Stimulated activated CD4-positive, alpha-beta T cell treated with anti-CD3 and anti-CD28 coated beads, TNF-alpha, amount 100 ng/mL, for 48 hours (primary cell): ENCODE measurements at regions not wholly inside any gene's neighbourhood (a gene's known extent, or its start where the extent isn't known, plus 50 kb on each side); places are given as distances from the start of the nearest gene placed in this dataset.

ENCODE experiments used
- DNase-seq, 3 donors: peaks; one replicate each; pipeline ENCODE4 v3.0.0-alpha.2; 2020; ENCODE audit warnings: low read depth in 3 of 3

GRCh38 chr2:215601526-215601925 lies 165.7 kb upstream of the FN1 start:
- DNase-seq, result no peak

- no peak for DNase-seq
Observed at GRCh38 chr2:215598376-215598975, 162.6 kb upstream of the FN1 start.

DNA sequence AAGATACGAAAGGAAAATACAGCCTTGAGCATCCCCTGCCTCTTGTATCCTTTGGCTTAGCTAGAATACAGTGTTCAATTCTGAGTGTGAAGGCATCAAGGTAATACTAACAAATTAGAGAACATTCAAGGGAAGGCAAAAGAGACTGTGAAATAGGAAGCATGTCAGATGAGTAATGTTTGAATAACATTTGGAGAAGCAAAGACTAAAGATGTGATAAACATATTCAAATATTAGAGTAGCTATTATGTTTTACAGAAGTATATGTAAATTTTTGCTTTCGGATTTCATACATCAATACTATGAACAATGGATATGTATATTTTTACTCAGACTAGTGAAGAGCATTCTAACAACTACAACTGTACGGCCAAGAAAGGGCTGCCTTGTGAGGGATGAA lies 161.7 kb upstream of the FN1 start:
- no peak for DNase-seq

DNA sequence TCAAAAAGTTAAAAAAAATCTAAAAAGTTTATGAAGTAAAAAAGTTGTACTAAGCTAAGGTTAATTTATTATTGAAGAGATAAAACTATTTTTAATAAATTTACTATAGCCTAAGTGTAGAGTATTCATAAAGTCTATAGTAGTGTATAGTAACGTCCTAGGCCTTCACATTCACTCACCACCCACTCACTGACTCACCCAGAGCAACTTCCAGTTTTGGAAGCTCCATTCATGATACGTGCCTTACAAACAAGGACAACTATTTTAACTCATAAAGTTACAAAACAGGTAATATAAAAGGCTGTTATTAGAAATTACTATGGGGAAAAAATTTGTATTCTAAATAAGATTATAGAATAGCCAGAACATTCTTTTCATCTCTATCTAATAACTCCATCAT lies 158.9 kb upstream of the FN1 start:
- no peak for DNase-seq

GRCh38 chr2:215590010-215590745 lies 154.3 kb upstream of the FN1 start:
- DNase-seq, result no peak

DNA sequence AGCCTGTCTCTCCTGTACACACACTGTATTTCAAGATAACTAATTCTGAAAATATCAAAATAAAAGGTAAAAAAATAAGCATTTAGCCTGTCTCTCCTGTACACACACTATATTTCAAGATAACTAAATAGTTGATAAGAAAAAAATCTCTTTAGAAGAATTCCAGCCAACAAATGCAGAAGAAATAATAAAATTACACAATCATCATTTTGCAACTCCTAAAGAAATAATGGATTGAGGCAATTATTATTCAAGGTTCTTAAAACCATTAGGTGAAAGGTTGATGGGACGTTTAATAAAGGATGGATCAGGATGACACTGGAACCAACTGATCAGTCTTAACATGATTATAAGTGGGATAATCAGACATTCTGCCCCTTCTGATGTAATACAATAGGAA lies 148.0 kb upstream of the FN1 start:
- DNase-seq, result no peak

DNA sequence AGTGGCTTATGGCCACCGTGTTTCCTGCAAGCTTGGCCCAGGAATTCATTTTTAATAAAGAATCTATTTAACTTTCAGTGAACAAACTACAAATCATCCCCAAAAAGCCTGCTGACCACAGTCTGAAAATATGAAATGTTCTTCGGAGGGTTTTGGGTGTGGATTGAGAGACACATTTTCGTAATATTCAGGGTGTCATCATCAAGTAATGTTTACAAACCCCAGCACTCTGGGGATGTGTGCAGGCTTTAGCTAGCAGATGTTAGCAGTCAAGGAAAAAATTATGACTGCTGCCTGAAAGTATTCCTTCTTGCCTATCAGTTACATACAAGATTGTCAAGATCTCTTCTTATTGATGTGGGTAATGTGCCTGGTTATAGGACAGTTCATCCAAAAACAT lies 143.9 kb upstream of the FN1 start:
- DNase-seq, result no peak

- no peak for DNase-seq
Observed at GRCh38 chr2:215577356-215577755, 141.5 kb upstream of the FN1 start.

DNA sequence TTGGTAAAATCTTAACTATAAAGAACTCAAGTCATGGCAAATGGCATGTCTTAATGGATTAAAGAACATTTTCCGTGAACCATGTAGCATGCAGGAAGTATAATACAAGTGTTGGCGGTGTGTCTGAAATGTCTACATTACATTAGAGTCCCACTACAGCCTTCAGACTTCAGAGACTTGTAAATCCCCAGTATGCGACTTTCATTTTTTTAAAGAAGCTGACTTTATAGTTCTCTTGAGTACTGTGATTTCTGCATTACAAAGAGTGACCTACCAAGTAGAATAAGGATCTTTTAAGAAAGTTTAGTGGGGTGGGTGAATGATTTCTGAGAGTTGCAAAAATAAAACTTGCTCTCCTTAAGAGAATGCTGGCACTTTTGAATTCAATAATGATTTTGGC lies 140.7 kb upstream of the FN1 start:
- DNase-seq, result no peak

- no peak for DNase-seq
Observed at GRCh38 chr2:215573496-215573895, 137.6 kb upstream of the FN1 start.

- DNase-seq, result no peak
Observed at GRCh38 chr2:215572341-215572848, 136.5 kb upstream of the FN1 start.

DNA sequence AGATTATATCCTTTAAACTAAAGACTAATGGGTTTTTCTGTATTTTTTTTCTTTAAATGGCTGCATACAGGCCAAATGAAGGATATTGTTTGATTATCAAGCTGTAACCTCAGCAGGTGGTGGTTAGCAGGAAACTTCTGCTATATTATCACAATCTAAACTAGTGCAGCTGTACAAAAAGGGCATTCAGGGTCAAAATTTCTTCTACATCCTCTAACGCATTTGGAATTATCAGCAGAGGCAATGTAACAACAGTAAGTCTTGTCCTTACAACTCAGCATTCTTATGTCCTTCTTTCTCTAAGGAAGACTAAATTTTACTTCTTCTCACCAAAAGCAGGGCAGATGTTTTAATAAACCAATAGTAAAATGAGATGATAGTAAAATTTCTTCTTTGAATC lies 135.8 kb upstream of the FN1 start:
- no peak for DNase-seq

GRCh38 chr2:215567504-215567903 lies 131.6 kb upstream of the FN1 start:
- DNase-seq, result no peak

DNA sequence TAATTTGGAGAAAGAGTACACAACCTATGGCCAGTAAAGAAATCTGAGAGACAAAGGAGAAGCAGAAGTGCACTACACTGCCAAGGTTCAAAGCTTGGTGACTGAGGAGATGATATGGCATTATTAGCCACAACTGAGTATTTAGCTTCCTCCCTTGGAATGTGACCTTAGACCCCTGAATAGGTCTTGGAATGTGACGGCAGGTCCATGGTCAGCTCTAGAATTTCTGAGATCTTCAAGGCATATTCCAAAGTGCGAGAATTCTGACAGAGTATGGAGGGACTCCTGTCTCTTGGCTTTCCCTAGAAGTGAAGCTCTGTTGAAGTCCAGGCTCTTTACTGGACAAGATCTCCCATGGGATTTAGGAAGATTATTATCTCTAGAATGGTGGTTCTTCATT lies 130.0 kb upstream of the FN1 start:
- DNase-seq, result no peak

DNA sequence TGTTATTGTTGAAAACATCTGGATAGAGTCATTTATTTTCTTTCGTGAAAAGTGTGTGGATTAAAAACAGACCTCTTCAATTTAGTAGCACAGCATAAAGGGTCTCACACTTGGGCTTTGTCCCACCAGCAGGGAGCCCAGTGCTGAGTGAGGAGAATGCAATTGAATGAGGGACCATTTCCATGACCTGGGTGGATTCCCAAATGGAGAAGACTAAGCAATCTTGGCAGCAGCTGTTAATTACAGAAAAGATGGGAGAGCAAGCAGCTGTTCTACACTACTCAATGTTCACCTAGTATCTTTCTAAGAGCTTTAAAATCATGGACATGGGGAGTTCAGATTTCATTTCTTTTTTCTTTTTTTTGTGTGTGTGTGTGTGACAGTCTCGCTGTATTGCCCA lies 121.8 kb upstream of the FN1 start:
- DNase-seq, result no peak

- DNase-seq, result no peak
Observed at GRCh38 chr2:215556979-215557378, 121.1 kb upstream of the FN1 start.

- DNase-seq, result no peak
Observed at GRCh38 chr2:215554689-215555498, 119.0 kb upstream of the FN1 start.

DNA sequence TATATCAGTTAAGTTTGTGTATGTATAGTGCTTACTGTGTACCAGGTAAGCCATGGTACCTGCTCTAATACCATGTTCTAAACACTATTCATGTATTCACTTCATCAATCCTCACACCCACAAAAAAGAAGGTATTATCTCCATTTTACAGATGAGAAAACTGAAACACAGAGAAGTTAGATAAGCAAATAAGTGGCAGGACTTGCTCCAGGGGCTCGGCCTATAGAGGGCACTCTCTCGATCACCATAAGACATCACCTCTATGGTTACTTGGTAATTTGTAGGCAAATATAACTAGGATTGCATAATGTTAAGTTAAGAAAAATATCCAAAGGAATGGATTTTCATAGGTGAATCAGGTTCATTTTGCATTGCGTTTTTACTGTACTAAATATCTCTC lies 118.1 kb upstream of the FN1 start:
- DNase-seq, result no peak

DNA sequence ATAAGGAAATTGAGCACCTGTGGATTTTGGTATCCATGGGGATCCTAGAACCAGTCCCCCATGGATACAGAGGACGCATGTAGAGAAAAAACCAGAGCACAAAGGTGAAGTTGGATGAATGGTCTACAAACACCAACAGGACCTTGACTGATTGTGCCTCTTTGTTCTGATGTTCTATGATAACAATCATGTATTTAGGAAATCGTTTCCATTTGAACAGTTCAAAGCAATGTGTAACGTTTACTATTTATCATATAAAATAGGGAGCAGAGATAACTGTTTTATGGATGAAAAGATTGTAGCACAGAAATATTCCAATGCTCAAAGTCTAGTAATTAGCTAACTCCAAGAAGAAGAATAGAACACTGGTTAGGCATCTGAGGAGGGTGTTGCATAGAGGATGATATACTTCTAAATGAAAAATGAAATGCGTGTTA lies 116.3 kb upstream of the FN1 start:
- DNase-seq, result no peak

- no peak for DNase-seq
Observed at GRCh38 chr2:215550331-215550730, 114.5 kb upstream of the FN1 start.

- no peak for DNase-seq
Observed at GRCh38 chr2:215548714-215549113, 112.8 kb upstream of the FN1 start.

DNA sequence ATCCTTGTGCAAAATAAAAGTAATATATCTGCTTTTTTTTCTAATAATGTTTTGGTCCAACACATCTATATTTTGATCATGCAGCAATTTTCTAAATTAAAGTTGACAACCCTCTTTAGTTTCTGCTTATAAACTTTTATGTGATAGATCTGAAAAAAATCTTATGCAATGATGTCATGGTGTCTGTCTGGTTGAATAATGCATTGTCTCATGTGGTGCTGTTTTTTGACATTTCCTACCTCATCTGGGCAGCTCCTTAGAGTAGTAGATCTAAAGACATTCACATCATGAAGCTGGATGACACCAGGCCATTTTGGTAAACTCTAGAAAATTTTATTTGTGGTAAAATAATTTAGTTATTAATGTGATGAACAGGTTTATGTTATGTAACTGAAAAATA lies 106.8 kb upstream of the FN1 start:
- no peak for DNase-seq

DNA sequence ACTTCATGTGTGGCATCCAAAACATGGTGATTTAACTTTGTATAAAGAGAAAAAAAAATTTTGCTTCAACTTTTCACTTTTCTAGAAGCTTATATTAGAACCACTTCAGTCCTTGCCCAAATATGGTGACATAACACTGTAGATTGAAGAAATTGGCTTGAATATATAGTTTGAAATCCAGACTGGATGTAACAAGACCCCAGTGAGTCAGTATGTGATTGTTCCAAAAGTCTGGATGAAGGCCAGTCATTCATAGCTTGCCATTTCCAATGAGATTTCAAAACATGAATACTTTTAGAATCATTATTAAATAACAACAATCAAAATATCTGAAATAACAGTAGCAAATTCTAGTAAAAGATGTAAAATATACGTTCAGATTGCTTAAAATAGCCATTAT lies 104.8 kb upstream of the FN1 start:
- no peak for DNase-seq
